Thymus (tissue), 11 donors: ENCODE measurements at regions not wholly inside any gene's neighbourhood (a gene's known extent, or its start where the extent isn't known, plus 50 kb on each side); places are given as distances from the start of the nearest gene placed in this dataset.
"Not testable (repeated sequence)": the region's sequence is repeated elsewhere in the genome, so short reads cannot be mapped to it uniquely, and the experiment has no call there.

ENCODE experiments used
- DNase-seq, 9 donors: peaks; one replicate each; pipeline ENCODE4 v3.0.0-alpha.2; 2013; ENCODE audit warnings: low spot score in 9 of 9, low read depth in 6 of 9, missing footprints in 1 of 9
- H3K27ac ChIP-seq, 2 donors: one replicate each; pipeline ENCODE4 v1.5.1; 2013; ENCODE audit warnings: control low read depth in 1 of 2, low read depth in 1 of 2, low read length in 1 of 2, mild to moderate bottlenecking in 1 of 2, moderate library complexity in 1 of 2
- H3K27me3 ChIP-seq, 2 donors: one replicate each; pipeline ENCODE4 v1.5.1; 2013; ENCODE audit warnings: low read length in 1 of 2; ENCODE audit not compliant: control insufficient read depth in 2 of 2, insufficient read depth in 1 of 2
- H3K36me3 ChIP-seq, 2 donors: one replicate each; pipeline ENCODE4 v1.5.1; 2013; ENCODE audit warnings: low read length in 1 of 2, mild to moderate bottlenecking in 1 of 2, moderate library complexity in 1 of 2; ENCODE audit not compliant: control insufficient read depth in 2 of 2, insufficient read depth in 2 of 2
- H3K4me1 ChIP-seq, 2 donors: one replicate each; pipeline ENCODE4 v1.5.1; 2013; ENCODE audit warnings: low read length in 2 of 2; ENCODE audit not compliant: control insufficient read depth in 2 of 2, insufficient read depth in 2 of 2
- H3K4me3 ChIP-seq, 2 donors: one replicate each; pipeline ENCODE4 v1.5.1; 2013; ENCODE audit warnings: low read length in 2 of 2, control low read depth in 1 of 2, mild to moderate bottlenecking in 1 of 2
- H3K9me3 ChIP-seq, 2 donors: one replicate each; pipeline ENCODE4 v1.5.1; 2013; ENCODE audit warnings: low read length in 1 of 2, mild to moderate bottlenecking in 1 of 2; ENCODE audit not compliant: control insufficient read depth in 2 of 2, insufficient read depth in 1 of 2
- WGBS: extraction: QIAGEN DNeasy Blood & Tissue Kit; methylation state at CpG from one replicate; pipeline ENCODE4 v1.1.7; 2013; 5-methylcytosine and 5-hydroxymethylcytosine counted together
- donor health status: healthy.

DNA sequence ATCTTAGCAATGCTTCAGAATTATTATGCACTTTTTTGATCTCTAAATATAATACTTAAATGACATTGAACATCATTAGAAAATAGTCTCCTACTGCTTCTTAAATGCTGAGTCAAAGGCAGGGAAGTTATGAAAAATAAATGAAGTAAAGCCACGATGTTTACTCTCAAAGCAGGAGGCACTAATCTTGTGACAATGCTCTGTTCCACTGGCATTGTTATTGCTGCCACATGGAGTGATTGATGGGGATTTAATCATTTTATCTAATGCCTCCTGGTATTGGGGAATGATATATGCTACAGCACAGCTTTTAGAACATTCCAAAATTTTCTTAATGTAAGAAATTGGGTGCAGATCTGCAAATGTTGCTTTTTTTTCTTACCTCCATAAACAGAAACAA, 1655.4 kb upstream of the NUDT12 start:
- no peak overlapping the region for H3K4me3 ChIP-seq
- H3K9me3 ChIP-seq = no peaks in the 10 kb centered on the region
- no peaks in the 10 kb centered on the region for H3K4me1 ChIP-seq
- no peaks in the 10 kb centered on the region for H3K27me3 ChIP-seq
- 25% methylated on average over 1 of the region's 1 CpG for WGBS
- H3K27ac ChIP-seq = no peak overlapping the region
- H3K36me3 ChIP-seq = no peaks in the 10 kb centered on the region
- no peak for DNase-seq

DNA sequence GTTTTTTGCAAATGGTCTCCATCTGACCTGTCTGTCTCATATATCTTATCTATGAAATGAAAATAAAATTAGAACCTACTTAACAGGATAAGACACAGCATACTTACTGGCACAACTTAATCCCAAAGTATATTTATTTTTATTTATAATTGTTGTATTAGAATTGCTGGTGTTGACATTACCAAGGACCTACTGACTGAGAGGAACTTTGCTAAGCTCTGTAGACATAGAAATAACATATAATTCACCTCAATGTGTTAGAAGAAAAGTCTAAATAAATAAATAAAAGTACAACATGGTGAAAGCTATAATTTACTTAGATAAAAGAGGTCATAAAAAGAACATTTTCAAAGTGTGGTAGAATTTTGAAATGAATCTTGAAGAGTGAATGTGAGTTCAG, 1650.5 kb upstream of the NUDT12 start:
- Histone ChIP-seq H3K9me3 (peaks cover 0 to 3% of the 10 kb centered on the region in 2 donors), H3K27ac (no peak overlapping the region), H3K27me3 (no peaks in the 10 kb centered on the region), H3K4me1 (no peaks in the 10 kb centered on the region), H3K36me3 (no peaks in the 10 kb centered on the region), H3K4me3 (no peak overlapping the region)
- DNase-seq = no peak

DNA sequence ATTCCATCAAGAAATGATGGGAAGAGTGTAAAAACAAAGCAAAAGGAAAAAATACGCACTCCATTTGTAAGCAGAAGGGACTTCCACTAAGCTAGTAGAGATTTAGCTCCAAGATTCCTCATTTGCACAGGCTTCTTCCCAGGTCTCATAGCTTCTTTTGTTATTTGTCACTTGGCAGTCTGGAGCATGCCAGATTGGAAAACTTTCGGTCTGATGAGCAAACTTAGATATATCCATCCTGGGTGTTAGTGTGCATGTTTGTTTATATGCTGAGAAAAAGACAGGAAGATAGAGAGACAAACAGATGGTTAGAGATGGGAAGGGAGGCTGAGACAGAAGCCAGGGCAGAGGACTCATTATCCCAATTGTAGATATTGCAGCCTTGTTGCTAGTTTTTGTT, 1644.5 kb upstream of the NUDT12 start:
- H3K27ac ChIP-seq = no peak overlapping the region
- H3K27me3 ChIP-seq = no peaks in the 10 kb centered on the region
- WGBS = 95% methylated on average over 2 of the region's 2 CpGs
- no peaks in the 10 kb centered on the region for H3K4me1 ChIP-seq
- DNase-seq = no peak
- H3K9me3 ChIP-seq = peaks cover 0 to 3% of the 10 kb centered on the region in 2 donors
- H3K36me3 ChIP-seq = no peaks in the 10 kb centered on the region
- H3K4me3 ChIP-seq = no peak overlapping the region

DNA sequence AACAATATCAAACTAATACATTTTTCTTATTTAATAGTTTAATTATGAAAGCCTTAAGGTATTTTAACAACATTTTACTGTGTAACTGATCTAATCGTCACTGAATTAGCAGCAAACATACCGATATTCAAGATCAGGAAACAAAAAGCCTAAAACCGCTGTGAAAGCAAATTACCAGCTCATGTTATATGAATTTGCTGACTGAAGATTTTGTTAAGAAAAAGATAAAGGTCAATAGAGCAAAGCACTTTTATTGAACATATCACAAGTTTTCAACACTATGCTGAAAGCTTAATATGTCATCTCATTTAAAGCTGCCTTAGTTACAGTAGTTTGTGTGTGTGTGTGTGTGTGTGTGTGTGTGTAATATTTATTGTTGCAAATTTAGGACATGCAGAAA, 1634.9 kb upstream of the NUDT12 start:
- no peak for DNase-seq
- no peaks in the 10 kb centered on the region for H3K36me3 ChIP-seq
- H3K27ac ChIP-seq = no peak overlapping the region
- H3K9me3 ChIP-seq = no peaks in the 10 kb centered on the region
- WGBS = 97% methylated on average over 3 of the region's 3 CpGs
- H3K4me3 ChIP-seq = no peak overlapping the region
- no peaks in the 10 kb centered on the region for H3K4me1 ChIP-seq
- no peaks in the 10 kb centered on the region for H3K27me3 ChIP-seq

DNA sequence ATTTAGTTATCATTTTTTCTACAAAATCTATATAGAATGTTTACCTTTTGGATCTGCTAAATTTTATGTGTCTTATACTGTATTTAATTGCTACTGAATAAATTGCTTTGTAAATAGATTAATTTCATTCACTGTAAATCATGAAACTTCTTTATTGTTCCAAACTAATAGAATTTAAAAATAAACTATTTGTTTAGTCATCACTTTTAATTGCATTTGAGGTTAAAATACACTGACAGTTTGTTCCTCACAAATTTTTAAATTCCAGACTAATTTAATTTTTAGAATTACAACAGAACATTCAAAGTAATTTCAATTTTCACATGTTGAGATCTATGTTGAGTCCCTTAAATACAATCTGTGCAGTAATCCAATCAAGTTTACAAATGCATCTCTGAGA, 1633.2 kb upstream of the NUDT12 start:
- Histone ChIP-seq H3K36me3 (no peaks in the 10 kb centered on the region), H3K9me3 (no peaks in the 10 kb centered on the region), H3K27ac (no peak overlapping the region), H3K4me3 (no peak overlapping the region), H3K4me1 (no peaks in the 10 kb centered on the region), H3K27me3 (no peaks in the 10 kb centered on the region)
- DNase-seq = no peak

DNA sequence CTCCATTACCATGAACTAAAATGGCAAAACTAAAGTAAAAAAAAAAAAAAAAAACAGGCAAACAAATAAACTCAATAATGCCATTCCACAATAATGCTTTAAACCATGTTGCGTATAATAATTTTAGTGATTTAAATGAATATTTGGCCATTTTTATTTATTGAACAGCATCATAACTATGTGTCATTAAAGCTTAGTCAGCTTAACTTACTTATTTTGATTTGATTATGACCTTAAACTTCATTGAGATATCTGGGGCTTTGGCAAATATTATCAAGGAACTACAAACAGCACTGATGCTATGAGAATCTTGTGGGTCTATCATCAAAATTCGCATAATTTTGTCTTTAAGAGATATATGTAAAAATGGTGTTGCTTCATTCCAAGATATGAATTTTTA, 1610.3 kb upstream of the NUDT12 start:
- 98% methylated on average over 2 of the region's 2 CpGs for WGBS
- Histone ChIP-seq H3K4me1 (no peaks in the 10 kb centered on the region), H3K4me3 (no peak overlapping the region), H3K27me3 (no peaks in the 10 kb centered on the region), H3K36me3 (no peaks in the 10 kb centered on the region), H3K9me3 (no peaks in the 10 kb centered on the region), H3K27ac (no peak overlapping the region)
- DNase-seq = no peak

DNA sequence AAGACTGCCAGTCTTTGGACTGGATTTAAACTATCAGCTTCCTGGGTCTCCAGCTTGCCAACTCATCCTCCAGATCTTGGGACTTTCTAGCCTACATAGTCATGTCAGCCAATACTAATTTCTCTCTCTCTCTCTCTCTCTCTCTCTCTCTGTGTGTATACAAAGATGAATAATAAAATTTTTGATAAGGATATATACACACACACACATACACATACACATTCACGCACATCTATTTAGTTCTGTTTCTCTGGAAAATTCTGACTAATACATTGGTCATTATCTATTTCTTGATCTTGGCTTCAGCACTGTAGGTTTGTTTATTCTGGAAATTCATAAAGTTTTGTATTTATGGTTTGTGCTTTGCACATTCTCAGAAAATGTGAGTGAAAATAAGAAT, 1606.2 kb upstream of the NUDT12 start:
- DNase-seq = no peak
- Histone ChIP-seq H3K9me3 (no peaks in the 10 kb centered on the region), H3K36me3 (no peaks in the 10 kb centered on the region), H3K27me3 (no peaks in the 10 kb centered on the region), H3K4me3 (no peak overlapping the region), H3K4me1 (no peaks in the 10 kb centered on the region), H3K27ac (no peak overlapping the region)
- WGBS = 95% methylated on average over 1 of the region's 1 CpG

DNA sequence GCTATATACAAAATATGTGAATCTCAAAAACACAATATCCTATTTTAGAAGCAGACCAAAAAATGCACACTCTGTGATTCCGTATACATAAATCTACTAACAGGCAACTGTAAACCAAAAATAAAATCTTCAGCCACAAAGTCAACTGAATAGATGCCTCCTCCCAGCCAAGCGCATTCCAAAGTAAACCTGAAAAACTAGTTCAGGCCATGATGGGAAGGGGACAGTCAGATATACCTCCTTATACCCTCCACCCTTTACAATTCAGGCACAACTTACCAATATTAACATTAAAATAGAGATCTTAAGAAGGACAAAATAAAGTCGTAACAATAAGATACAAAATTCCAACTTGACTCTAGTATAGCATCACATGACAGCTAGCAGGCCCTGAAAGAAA, 1604.5 kb upstream of the NUDT12 start:
- 98% methylated on average over 3 of the region's 3 CpGs for WGBS
- DNase-seq = no peak
- no peak overlapping the region for H3K4me3 ChIP-seq
- H3K4me1 ChIP-seq = no peaks in the 10 kb centered on the region
- H3K27me3 ChIP-seq = no peaks in the 10 kb centered on the region
- H3K36me3 ChIP-seq = no peaks in the 10 kb centered on the region
- H3K9me3 ChIP-seq = no peaks in the 10 kb centered on the region
- no peak overlapping the region for H3K27ac ChIP-seq

DNA sequence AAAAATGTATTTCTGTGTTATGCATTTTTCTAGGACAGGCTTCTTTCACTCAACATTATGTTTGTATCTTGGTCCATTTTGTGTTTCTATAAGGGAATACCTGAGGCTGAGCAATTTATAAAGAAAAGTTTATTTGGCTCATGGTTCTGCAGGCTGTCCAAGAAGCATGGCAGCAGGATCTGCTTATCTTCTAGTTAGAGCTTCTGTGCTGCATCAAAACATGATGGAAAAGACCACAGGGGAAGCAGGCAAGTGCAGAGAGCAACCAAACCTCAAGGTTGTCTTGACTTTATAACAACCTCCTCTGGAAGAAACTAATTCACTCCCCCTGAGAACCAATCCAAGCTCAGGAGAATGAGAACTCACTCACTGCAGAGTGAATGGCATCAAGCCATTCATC, 1601.0 kb upstream of the NUDT12 start:
- Histone ChIP-seq H3K9me3 (no peaks in the 10 kb centered on the region), H3K36me3 (no peaks in the 10 kb centered on the region), H3K27ac (no peak overlapping the region), H3K4me3 (no peak overlapping the region), H3K4me1 (no peaks in the 10 kb centered on the region), H3K27me3 (no peaks in the 10 kb centered on the region)
- DNase-seq = no peak

DNA sequence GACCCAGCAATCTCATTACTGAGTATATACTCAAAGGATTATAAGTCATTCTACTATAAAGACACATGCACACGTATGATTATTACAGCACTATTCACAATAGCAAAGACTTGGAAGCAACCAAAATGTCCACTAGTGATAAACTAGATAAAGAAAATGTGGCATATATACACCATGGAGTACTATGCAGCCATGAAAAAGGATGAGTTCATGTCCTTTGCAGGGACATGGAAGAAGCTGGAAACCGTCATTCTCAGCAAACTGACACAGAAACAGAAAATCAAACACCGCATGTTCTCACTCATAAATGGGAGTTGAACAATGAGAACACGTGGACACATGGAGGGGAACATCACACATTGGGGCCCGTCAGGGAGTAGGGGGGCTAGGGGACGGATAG, 1600.0 kb upstream of the NUDT12 start:
- H3K4me3 ChIP-seq, H3K27ac ChIP-seq, H3K4me1 ChIP-seq, H3K27me3 ChIP-seq, DNase-seq, H3K9me3 ChIP-seq, H3K36me3 ChIP-seq: not testable (repeated sequence)
- WGBS = 94% methylated on average over 6 of the region's 6 CpGs
